ENCODE measurements at regions not wholly inside any gene's neighbourhood (a gene's known extent, or its start where the extent isn't known, plus 50 kb on each side); places are given as distances from the start of the nearest gene placed in this dataset.
"Not testable (repeated sequence)": the region's sequence is repeated elsewhere in the genome, so short reads cannot be mapped to it uniquely, and the experiment has no call there.

DNA sequence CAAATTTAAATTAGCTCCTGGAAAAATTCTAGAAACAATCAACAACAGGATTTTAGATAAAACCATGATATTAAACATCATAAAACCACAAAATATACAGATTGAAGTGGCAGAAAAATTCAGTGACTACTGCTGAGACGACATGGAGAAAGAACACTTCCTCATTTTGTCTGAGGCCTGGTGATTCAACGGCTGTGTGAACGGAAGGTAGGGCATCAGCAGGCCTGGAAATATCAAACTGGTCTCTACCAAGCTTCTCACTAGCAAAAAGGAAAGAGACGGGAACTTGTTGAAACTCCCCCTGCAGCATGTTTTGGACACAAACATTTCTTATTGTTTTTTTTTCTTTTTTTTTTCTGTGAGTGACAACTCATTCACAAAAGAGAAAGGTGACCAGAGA, 58.0 kb upstream of the AHI1 start:
- TF ChIP-seq, protein P1, sequence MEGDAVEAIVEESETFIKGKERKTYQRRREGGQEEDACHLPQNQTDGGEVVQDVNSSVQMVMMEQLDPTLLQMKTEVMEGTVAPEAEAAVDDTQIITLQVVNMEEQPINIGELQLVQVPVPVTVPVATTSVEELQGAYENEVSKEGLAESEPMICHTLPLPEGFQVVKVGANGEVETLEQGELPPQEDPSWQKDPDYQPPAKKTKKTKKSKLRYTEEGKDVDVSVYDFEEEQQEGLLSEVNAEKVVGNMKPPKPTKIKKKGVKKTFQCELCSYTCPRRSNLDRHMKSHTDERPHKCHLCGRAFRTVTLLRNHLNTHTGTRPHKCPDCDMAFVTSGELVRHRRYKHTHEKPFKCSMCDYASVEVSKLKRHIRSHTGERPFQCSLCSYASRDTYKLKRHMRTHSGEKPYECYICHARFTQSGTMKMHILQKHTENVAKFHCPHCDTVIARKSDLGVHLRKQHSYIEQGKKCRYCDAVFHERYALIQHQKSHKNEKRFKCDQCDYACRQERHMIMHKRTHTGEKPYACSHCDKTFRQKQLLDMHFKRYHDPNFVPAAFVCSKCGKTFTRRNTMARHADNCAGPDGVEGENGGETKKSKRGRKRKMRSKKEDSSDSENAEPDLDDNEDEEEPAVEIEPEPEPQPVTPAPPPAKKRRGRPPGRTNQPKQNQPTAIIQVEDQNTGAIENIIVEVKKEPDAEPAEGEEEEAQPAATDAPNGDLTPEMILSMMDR (IDR thresholded peaks at IDR 0.05; ENCODE audit: insufficient read depth, low read length), result no peak
- no peak overlapping the region for H3K4me3 ChIP-seq (ENCODE audit: low read depth, low read length)
- no peak for DNase-seq (ENCODE audit: low read depth)

DNA sequence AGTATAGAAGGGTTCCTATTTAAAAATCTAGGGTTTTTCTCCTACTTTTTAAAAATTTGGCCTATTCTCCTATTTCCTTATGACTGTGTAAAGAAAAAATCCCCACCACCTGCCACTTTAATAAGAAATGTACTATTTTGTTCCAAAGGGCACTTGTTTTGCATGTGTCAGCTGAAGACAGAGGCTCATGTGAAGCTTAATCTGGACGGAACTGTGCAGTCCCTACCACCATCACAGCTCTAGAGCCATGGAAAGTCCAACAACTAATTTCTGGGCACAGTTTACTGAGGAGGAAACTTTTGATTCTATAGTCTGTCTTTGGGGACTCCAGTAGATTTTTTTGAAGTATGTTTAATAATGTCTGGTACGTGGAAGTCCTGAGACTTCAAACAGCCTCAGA, 60.0 kb upstream of the AHI1 start:
- H3K4me3 ChIP-seq (ENCODE audit: low read depth, low read length), result no peak overlapping the region
- DNase-seq (ENCODE audit: low read depth), result no peak
- TF ChIP-seq, protein P1 (IDR thresholded peaks at IDR 0.05; ENCODE audit: insufficient read depth, low read length), result no peak

DNA sequence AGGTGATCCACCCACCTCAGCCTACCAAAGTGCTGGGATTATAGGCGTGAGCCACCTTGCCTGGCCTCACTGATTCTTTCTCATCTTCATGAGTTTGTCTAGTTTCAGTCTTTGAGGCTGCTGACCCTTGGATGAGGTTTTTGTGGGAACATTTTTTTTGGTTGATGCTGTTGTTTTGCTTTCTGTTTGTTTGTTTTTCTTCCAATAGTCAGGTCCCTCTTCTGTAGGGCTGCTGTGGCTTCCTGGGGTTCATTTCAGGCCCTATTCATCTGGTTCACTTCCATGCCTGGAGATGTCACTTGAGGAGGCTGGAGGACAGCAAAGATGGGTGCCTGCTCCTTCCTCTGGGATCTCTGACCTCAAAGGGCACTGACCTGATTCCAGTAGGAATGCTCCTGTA, 68.1 kb upstream of the AHI1 start:
- not testable (repeated sequence) for DNase-seq (ENCODE audit: low read depth)

DNA sequence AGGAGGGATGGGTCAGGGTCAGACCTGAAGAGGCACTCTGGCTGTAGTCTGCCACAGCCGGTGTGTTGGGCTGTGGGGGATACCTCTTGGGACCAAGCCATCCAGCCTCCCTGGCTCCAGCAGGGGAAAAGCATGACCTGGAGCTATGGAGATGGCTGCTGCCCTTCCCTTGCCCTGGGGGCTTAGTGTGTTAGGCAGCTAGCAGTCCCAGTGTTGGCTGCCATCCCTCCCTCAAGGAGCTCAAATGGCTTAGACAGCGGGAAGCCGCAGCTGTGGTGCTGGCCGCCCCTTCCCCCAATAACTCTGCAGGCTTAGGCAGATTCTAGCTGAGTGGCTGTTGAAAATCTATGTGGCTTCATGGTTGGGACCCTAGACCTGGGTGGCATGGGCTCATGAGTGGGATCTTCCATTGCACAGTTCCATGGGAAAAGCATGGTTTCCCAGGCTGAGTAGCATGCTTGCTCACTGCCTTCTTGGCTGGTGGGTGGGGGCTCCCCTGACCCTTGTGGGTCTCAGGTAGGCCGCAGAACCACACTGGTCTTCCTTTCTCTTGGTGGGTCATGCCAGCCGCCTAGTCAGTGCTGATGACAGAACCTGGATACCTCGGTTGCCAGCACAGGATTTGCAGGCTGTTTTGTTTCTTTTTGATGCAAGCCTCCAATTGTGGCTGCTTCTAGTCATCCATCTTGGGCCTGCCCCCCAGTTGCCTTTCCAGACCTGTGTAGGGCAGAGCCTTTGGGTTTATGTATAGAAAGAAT, 69.0 kb upstream of the AHI1 start:
- no peak overlapping the region for H3K4me3 ChIP-seq (ENCODE audit: low read depth, low read length)
- no peak for DNase-seq (ENCODE audit: low read depth)
- TF ChIP-seq, protein P1 (IDR thresholded peaks at IDR 0.05; ENCODE audit: insufficient read depth, low read length), result no peak

More for the DNA sequence above, 68.1 kb upstream of the AHI1 start:
- H3K4me3 ChIP-seq (ENCODE audit: low read depth, low read length), result not testable (repeated sequence)

DNA sequence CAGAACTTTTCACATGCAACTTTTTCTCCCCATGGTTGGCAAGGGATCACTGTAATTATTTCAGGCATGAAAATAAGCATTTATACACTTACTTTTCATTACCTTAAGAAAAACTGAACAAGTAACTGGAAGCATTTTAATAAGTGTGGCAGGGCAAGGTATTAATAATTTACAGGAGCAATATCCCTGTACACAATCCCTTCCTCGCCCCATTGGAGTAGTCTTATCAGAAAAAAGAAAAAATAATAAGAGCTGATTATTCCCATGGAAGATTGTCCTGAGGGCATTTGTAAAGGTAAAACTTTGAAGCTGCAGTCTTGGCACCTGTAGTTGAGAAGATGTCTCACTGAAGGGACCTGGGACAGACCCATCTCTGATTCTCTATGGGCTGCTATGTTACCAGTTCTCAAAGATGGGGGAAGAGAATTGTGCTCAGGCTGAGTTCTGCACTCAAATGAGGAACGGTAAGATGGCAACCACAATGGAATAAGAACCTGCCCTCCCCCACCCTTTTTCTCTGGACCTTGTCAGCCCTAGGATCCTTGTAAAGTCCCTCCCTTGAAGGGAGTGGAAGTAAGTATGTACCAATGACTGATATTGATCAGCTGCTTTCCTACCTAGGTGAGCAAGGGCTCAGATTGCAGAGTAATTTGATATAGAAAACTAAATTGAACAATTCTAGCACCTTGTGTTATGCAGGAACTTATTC, 70.0 kb upstream of the AHI1 start:
- TF ChIP-seq, protein P1 (IDR thresholded peaks at IDR 0.05; ENCODE audit: insufficient read depth, low read length), result no peak
- DNase-seq (ENCODE audit: low read depth), result no peak
- H3K4me3 ChIP-seq (ENCODE audit: low read depth, low read length), result no peak overlapping the region

DNA sequence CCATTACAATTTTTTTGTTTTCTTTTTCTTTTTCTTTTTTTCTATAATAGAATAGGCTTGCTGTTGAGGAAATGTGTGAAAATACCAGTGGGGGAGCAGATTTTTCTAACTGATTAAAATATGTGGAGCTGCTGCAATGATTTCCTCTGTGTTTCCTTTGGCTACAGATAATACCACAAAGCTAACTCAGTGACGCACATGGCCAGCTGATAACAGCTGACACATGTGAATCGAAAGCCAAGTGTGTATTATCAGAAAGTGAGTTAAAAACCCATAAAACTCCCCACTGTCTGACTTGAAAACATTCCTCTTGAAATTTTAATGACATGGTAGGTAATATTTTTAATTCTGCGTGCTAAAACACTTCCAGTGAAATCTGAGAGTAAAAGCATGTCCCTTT, 70.8 kb upstream of the AHI1 start:
- TF ChIP-seq, protein P1 (IDR thresholded peaks at IDR 0.05; ENCODE audit: insufficient read depth, low read length), result no peak
- H3K4me3 ChIP-seq (ENCODE audit: low read depth, low read length), result no peak overlapping the region
- peak; percentile 97 for DNase-seq (ENCODE audit: low read depth)

DNA sequence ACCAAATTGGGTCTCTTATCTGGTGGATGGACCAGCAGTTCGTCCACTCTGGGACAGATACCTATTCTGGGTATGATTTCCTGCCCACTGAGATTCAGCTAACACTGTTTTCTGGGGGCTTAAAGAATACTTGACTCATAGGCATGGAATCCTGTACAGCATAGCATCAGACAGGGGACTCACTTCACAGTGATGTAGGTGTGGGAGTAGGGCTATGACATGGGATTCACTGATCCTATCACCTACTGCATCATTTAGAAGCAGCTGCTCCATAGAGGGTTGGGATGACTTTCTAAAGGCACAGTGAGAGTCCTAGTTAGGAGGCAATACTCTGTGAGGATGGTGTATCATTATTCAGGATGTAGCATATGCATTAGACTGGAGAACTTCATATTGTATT, 74.5 kb upstream of the AHI1 start:
- DNase-seq (ENCODE audit: low read depth), result no peak
- H3K4me3 ChIP-seq (ENCODE audit: low read depth, low read length), result no peak overlapping the region
- TF ChIP-seq, protein P1 (IDR thresholded peaks at IDR 0.05; ENCODE audit: insufficient read depth, low read length), result no peak
